Ascending aorta (tissue), 2 donors: ENCODE measurements at regions not wholly inside any gene's neighbourhood (a gene's known extent, or its start where the extent isn't known, plus 50 kb on each side); places are given as distances from the start of the nearest gene placed in this dataset.

Experiments
- DNase-seq, 2 donors: peaks; one replicate each; pipeline ENCODE4 v3.0.0-alpha.2; 2019; ENCODE audit warnings: low spot score in 2 of 2
- H3K27ac ChIP-seq, 2 donors: fragments of 200-600 bp; sonication (generic); one replicate each; pipeline ENCODE4 v1.5.1; 2016 to 2017; ENCODE audit warnings: mild to moderate bottlenecking in 1 of 2
- H3K27me3 ChIP-seq: fragments of 200-600 bp; sonication (generic); one replicate; pipeline ENCODE4 v1.5.1; 2017
- H3K36me3 ChIP-seq, 2 donors: fragments of 200-600 bp; sonication (generic); one replicate each; pipeline ENCODE4 v1.5.1; 2016
- H3K4me1 ChIP-seq, 2 donors: fragments of 200-600 bp; sonication (generic); one replicate each; pipeline ENCODE4 v1.5.1; 2016 to 2017; ENCODE audit warnings: mild to moderate bottlenecking in 1 of 2
- H3K4me3 ChIP-seq, 2 donors: fragments of 200-600 bp; sonication (generic); one replicate each; pipeline ENCODE4 v1.5.1; 2016 to 2017; ENCODE audit warnings: mild to moderate bottlenecking in 1 of 2
- H3K9me3 ChIP-seq, 2 donors: fragments of 200-600 bp; sonication (generic); one replicate each; pipeline ENCODE4 v1.5.1; 2016
- intact Hi-C: fragments of 100-400 bp; cut with DNase I; formaldehyde crosslinking; loops from one replicate; pipeline ENCODE4 v1.15.1; 2023
- TF ChIP-seq, protein P1 (sequence below), 3 experiments: fragments of 200-600 bp in 2 of 3; fragments of 450-650 bp in 1 of 3; sonication (generic) in 2 of 3; IDR thresholded peaks; one replicate each; pipeline ENCODE4 v1.5.1; 2016 to 2019; ENCODE audit warnings: antibody characterized with exemption in 3 of 3, mild to moderate bottlenecking in 1 of 3, moderate library complexity in 1 of 3

GRCh38 chr6:20302702-20303251 is 90.5 kb upstream of the MBOAT1 start:
- Histone ChIP-seq H3K27me3 (no peaks in the 10 kb centered on the region), H3K4me3 (no peak overlapping the region), H3K9me3 (no peaks in the 10 kb centered on the region), H3K27ac (no peak overlapping the region), H3K4me1 (no peaks in the 10 kb centered on the region), H3K36me3 (no peaks in the 10 kb centered on the region)
- DNase-seq, result no peak
- intact Hi-C loops, result no loop called here
- TF ChIP-seq, protein P1, sequence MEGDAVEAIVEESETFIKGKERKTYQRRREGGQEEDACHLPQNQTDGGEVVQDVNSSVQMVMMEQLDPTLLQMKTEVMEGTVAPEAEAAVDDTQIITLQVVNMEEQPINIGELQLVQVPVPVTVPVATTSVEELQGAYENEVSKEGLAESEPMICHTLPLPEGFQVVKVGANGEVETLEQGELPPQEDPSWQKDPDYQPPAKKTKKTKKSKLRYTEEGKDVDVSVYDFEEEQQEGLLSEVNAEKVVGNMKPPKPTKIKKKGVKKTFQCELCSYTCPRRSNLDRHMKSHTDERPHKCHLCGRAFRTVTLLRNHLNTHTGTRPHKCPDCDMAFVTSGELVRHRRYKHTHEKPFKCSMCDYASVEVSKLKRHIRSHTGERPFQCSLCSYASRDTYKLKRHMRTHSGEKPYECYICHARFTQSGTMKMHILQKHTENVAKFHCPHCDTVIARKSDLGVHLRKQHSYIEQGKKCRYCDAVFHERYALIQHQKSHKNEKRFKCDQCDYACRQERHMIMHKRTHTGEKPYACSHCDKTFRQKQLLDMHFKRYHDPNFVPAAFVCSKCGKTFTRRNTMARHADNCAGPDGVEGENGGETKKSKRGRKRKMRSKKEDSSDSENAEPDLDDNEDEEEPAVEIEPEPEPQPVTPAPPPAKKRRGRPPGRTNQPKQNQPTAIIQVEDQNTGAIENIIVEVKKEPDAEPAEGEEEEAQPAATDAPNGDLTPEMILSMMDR (IDR thresholded peaks at IDR 0.05), result no peak

- no peaks in the 10 kb centered on the region for H3K9me3 ChIP-seq
- H3K4me3 ChIP-seq, result no peak overlapping the region
- intact Hi-C loops, result no loop called here
- H3K27ac ChIP-seq, result no peak overlapping the region
- TF ChIP-seq, protein P1 (IDR thresholded peaks at IDR 0.05), result no peak
- no peaks in the 10 kb centered on the region for H3K36me3 ChIP-seq
- H3K27me3 ChIP-seq, result no peaks in the 10 kb centered on the region
- DNase-seq, result no peak
- no peaks in the 10 kb centered on the region for H3K4me1 ChIP-seq
Observed at GRCh38 chr6:20306491-20306890, 94.2 kb upstream of the MBOAT1 start.

- Histone ChIP-seq H3K27ac (no peak overlapping the region), H3K4me1 (no peaks in the 10 kb centered on the region), H3K9me3 (no peaks in the 10 kb centered on the region), H3K27me3 (no peaks in the 10 kb centered on the region), H3K4me3 (no peak overlapping the region), H3K36me3 (no peaks in the 10 kb centered on the region)
- intact Hi-C loops, result no loop called here
- TF ChIP-seq, protein P1 (IDR thresholded peaks at IDR 0.05), result no peak
- DNase-seq, result no peak
Observed at GRCh38 chr6:20309186-20309585, 92.5 kb upstream of the E2F3 start.

GRCh38 chr6:20310185-20310584 is 91.5 kb upstream of the E2F3 start:
- no peaks in the 10 kb centered on the region for H3K27me3 ChIP-seq
- intact Hi-C loops, result no loop called here
- H3K36me3 ChIP-seq, result no peaks in the 10 kb centered on the region
- no peak overlapping the region for H3K4me3 ChIP-seq
- DNase-seq, result no peak
- H3K9me3 ChIP-seq, result no peaks in the 10 kb centered on the region
- TF ChIP-seq, protein P1 (IDR thresholded peaks at IDR 0.05), result no peak
- no peak overlapping the region for H3K27ac ChIP-seq
- H3K4me1 ChIP-seq, result no peaks in the 10 kb centered on the region

DNA sequence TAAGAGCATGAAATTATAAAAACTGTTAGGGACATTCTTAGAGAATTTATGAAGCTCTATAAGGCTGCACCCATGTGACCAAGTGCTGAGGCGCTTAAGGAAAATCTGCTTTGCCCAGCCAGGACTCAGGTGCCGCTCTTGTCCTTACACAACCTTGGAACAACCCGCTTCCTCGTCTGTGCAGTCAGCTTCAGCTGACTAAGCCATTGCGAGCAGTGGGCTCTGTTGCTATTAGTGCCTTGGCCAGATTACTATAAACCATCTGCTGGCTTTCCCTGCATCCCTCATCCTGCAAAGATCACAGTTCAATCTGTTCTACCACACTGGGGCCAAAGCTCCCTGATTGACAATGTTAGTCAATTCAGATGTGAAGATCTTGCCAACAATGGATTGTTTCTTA is 89.1 kb upstream of the E2F3 start:
- intact Hi-C loops, result no loop called here
- H3K9me3 ChIP-seq, result no peaks in the 10 kb centered on the region
- H3K4me3 ChIP-seq, result no peak overlapping the region
- H3K27me3 ChIP-seq, result no peaks in the 10 kb centered on the region
- no peak for DNase-seq
- TF ChIP-seq, protein P1 (IDR thresholded peaks at IDR 0.05), result no peak
- H3K4me1 ChIP-seq, result no peaks in the 10 kb centered on the region
- no peak overlapping the region for H3K27ac ChIP-seq
- no peaks in the 10 kb centered on the region for H3K36me3 ChIP-seq

- H3K4me3 ChIP-seq, result no peak overlapping the region
- TF ChIP-seq, protein P1 (IDR thresholded peaks at IDR 0.05), result no peak
- no peaks in the 10 kb centered on the region for H3K4me1 ChIP-seq
- no peaks in the 10 kb centered on the region for H3K27me3 ChIP-seq
- intact Hi-C loops, result no loop called here
- H3K27ac ChIP-seq, result no peak overlapping the region
- no peak for DNase-seq
- H3K36me3 ChIP-seq, result no peaks in the 10 kb centered on the region
- H3K9me3 ChIP-seq, result no peaks in the 10 kb centered on the region
Observed at GRCh38 chr6:20313051-20313450, 88.6 kb upstream of the E2F3 start.
